Inferior parietal cortex (tissue), 1 donor: ENCODE measurements at regions not wholly inside any gene's neighbourhood (a gene's known extent, or its start where the extent isn't known, plus 50 kb on each side); places are given as distances from the start of the nearest gene placed in this dataset.
A peak's percentile ranks its signal among the peaks of the same experiment; 100 is the strongest.
"Not testable (repeated sequence)": the region's sequence is repeated elsewhere in the genome, so short reads cannot be mapped to it uniquely, and the experiment has no call there.

ENCODE experiments used
- DNase-seq: peaks from one replicate; pipeline ENCODE4 v3.0.0-alpha.2; 2016; ENCODE audit errors: extremely low spot score

GRCh38 chr7:29649876-29650275, 86.2 kb downstream of the PRR15 start:
- DNase-seq: no peak

- DNase-seq: no peak
Measured at GRCh38 chr7:29651477-29651876, 87.8 kb downstream of the PRR15 start.

DNA sequence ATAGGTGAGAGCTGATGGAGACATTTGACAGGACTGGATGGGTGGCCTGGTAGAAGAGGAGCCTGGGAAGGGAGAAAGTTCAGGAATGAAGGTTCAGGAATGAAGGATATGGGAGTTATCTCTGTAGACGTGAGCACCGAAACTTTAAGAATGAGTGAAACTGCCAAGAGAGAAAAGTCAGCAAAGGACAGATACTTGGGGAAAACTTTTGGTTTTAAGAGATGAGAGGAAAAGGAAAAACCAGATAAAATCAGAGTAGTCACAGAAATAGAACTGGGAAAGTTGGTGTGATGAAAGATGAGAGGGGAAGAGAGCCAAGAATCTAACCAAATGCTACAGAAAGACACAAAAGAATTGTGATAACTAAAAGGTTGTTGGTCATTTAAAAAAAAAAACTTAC, 88.9 kb downstream of the PRR15 start:
- DNase-seq: no peak

GRCh38 chr7:29654340-29654739, 90.7 kb downstream of the PRR15 start:
- not testable (repeated sequence) for DNase-seq

DNA sequence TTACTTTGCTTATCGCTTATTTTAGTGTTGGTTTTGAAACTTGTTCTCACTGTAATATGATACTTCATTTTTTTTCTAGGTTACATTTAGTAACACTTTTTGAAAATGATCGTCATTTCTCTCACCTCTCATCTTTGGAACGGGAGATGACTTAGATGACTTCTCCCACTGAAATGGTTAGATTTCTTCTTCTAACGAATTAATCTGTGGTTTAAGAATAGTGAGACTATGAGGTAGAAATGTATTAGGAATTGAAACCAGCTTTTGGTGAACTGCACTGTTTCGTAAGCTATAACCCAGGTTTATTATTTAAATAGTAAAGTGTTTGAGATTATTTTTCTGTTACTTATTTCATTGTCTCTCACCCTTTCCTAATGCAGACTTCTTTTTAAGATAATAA, 93.7 kb downstream of the PRR15 start:
- no peak for DNase-seq

DNA sequence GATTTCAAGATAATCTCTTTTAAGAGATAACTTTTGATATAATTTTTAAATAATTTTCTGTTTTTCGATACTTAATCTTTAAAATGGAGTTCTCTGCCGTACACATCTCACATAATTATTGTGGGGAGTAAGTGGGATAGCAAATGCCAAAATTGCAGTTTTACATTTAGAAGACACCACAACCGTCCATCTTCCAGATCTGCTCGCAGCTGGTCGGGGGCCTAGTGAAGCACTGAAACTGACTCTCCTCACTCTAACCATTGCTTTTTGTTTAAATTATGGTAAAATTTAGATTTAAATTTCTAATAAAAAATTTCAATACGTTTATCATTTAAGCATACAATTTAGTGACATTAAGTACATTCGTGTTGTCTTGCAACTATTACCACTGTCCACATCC, 94.2 kb downstream of the PRR15 start:
- DNase-seq: no peak

- not testable (repeated sequence) for DNase-seq
Measured at GRCh38 chr7:29659213-29659612, 95.6 kb downstream of the PRR15 start.

GRCh38 chr7:29662899-29663298, 99.3 kb downstream of the PRR15 start:
- DNase-seq: not testable (repeated sequence)

GRCh38 chr7:29664999-29665398, 101.4 kb downstream of the PRR15 start:
- DNase-seq: not testable (repeated sequence)

DNA sequence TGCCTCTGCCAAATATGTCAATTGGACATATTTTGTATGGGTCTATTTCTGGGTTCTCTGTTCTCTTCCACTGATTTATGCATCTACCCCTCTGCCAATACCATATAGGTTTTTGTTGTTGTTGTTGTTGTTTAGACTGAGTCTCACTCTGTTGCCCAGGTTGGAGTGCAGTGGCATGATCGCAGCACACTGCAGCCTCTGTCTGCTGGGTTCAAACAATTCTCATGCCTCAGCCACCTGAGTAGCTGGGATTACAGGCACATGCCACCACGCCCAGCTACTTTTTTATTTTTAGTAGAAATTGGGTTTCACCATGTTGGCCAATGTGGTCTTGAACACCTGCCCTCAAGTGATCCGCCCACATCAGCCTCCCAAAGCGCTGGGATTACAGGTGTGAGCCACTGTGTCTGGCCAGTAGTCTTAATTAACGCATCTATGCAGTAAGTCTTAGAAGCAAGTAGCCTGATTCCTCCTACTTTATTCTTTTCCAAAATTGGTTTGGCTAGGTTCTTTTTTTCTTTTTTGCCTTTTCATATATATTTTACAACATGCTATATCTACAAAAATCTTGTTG, 103.5 kb downstream of the PRR15 start:
- not testable (repeated sequence) for DNase-seq

- DNase-seq: not testable (repeated sequence)
Measured at GRCh38 chr7:29671286-29671685, 107.7 kb downstream of the PRR15 start.

DNA sequence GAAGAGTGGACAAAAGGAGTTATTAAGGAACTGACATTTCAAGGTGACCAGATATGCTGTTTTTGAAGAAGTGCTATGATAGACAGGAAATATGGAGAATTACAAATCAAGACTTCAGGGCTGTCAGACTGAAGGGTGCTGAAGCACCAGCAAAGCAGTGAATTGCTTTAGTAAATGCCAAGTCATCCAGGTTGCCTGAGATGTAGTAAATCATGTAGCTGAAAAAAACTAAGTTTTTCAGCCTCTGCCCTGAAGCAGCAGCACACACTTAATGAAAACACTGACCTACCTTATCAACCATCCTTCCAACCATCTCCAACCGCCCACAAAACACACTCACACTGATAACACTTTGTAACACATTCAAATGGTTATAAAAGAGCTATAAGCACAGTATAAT, 110.0 kb downstream of the PRR15 start:
- not testable (repeated sequence) for DNase-seq

GRCh38 chr7:29674626-29675025, 111.0 kb downstream of the PRR15 start:
- DNase-seq: not testable (repeated sequence)

GRCh38 chr7:29677254-29677653, 113.6 kb downstream of the PRR15 start:
- DNase-seq: not testable (repeated sequence)

DNA sequence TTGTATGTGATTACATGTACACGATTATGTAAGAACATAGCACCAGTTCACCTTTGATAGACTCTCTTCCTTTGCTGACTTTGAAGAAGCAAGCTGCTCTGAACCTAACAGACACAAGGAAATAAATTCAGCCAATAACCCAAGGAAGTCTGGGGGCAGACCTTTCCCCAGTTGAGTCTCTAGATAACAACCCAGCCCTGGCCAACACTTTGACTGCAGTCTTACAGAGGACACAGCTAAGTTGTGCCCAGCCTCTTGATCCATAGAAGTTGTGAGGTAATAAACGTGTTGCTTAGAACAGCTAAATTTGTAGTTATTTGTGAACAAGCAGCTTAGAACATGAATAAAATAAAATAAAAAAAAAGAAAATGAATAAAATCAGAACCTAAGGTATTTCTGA, 116.3 kb downstream of the PRR15 start:
- DNase-seq: not testable (repeated sequence)

- DNase-seq: not testable (repeated sequence)
Measured at GRCh38 chr7:29680601-29681000, 117.0 kb downstream of the PRR15 start.

DNA sequence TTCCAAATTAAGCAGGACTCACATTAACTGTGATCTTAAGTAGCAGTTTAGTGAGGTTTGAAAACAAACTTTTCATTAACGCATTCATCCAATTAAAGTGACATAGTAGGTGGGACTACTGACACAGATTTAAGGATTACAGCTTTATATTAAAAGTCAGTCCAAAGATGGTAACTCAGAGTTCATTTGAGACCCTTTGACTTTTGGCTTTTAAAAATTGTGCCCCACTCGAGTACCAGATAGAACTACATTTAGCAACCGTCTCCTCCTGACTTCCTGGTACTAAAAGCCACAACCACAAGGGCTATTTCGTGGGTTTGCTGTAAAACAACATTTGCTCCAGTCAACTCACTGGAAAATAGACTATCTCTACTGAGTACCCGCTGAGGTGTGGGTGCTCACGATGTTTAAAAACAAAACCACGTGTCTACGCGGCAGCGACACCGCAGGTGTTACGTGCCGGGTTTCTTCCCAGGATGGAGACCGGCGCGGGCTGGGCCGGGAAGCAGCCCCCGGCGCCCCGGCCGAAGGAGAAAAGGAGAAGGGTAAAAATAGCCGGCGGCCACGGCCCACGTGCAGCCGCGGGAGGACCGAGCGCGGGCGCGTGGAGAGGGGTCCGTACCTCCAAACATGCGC, 120.6 kb downstream of the PRR15 start:
- not testable (repeated sequence) for DNase-seq

GRCh38 chr7:29684787-29685650, 121.3 kb upstream of the WIPF3 start:
- DNase-seq: peak; percentile 56

DNA sequence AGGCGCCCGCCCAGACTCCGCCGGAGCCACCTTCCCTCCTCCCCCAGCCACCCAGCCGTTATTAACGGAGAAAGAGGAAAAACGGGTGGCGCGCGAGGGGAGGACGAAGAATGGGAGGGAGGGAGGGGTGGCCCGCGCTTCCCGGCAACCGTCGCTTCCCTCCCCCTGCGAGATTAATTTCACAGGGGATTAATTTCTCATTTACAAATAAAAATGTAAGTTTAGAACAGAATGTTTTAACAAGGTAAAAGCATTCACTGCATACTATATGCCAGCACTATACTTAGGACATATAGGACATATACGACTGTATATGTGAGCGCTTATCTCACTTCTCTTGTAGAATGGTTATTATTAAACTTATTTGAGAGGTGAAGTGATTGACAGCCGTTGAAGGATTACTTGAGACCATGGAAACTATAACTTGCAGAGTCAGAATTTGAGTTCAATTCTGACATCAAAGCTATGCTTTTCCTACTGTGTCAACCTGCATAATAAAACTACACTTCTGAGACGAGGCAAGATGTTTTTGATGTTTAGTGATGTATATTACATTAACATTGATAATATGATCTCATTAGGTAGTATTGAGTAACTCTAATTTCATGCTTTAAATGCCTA, 120.5 kb upstream of the WIPF3 start:
- peak; percentile 10 for DNase-seq

DNA sequence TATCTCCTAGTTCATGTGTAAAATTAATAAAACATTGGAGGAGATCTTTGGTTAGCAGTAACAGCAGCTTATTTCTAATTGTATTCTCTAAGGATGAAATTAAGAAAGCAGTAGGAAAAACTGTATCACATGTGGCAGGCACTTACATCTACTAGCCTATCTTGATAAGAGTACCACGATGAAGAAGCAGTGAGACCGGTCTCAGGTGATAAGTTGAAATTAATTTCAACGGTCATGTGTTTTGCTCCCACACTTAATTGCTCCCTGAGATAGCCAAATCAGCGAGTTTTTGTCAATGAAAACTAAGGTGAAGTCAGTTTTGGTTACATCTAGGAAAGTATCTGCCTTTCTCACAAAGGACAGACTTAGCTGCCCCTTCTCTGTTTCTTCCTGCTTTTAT, 115.8 kb upstream of the WIPF3 start:
- DNase-seq: not testable (repeated sequence)

- DNase-seq: not testable (repeated sequence)
Measured at GRCh38 chr7:29696402-29696801, 109.9 kb upstream of the WIPF3 start.

DNA sequence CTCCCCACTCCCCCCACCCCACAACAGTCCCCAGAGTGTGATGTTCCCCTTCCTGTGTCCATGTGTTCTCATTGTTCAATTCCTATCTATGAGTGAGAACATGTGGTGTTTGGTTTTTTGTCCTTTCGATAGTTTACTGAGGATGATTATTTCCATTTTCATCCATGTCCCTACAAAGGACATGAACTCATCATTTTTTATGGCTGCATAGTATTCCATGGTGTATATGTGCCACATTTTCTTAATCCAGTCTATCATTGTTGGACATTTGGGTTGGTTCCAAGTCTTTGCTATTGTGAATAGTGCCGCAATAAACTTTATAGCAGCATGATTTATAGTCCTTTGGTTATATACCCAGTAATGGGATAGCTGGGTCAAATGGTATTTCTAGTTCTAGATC, 106.6 kb upstream of the WIPF3 start:
- not testable (repeated sequence) for DNase-seq
